ENCODE measurements at regions not wholly inside any gene's neighbourhood (a gene's known extent, or its start where the extent isn't known, plus 50 kb on each side); places are given as distances from the start of the nearest gene placed in this dataset.

DNA sequence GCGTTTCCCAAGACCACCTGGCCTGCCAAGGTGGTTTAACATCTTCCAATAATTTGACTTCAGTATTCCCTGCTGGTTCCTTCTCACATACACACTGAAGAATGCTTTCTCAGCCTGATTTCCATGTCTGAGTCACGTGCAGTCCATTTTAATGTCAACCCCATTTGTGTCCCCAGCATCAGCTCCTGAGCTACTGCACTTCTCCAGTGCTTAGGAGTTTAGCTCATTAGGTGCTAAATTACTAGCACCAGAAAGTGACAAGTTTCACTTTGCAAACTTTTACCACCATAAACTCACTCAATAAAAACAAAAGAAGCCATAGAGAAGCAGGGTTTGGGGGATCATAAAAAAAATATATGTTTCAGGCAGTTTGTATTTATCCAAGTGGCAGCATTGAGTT lies 279.3 kb upstream of the SORCS1 start:
- TF ChIP-seq PAX5 (IDR thresholded peaks at IDR 0.05; ENCODE audit: insufficient read depth, low read length, severe bottlenecking) (no peak), TAF1 (IDR thresholded peaks at IDR 0.05; ENCODE audit: low read depth, low read length) (no peak)
